Keratinocyte (primary cell): ENCODE measurements at regions not wholly inside any gene's neighbourhood (a gene's known extent, or its start where the extent isn't known, plus 50 kb on each side); places are given as distances from the start of the nearest gene placed in this dataset.
"Not testable (repeated sequence)": the region's sequence is repeated elsewhere in the genome, so short reads cannot be mapped to it uniquely, and the experiment has no call there.

Source experiments
- DNase-seq: peaks from one replicate; pipeline ENCODE4 v3.0.0-alpha.2; 2011; ENCODE audit warnings: low read depth, missing footprints, low spot score
- FAIRE-seq: peaks from 2 replicates; lab custom pipeline; 2011; peaks lifted over from hg19 to GRCh38; lab: Jason Lieb, UNC
- H2AFZ ChIP-seq: 2 replicates; pipeline ENCODE4 v1.6.0; 2012; ENCODE audit warnings: low read length, control low read depth, inconsistent platforms; ENCODE audit not compliant: control insufficient read depth
- H3K27ac ChIP-seq: 2 replicates; pipeline ENCODE4 v1.5.1; 2011; ENCODE audit warnings: low read length; ENCODE audit not compliant: control insufficient read depth, insufficient read depth
- H3K27me3 ChIP-seq: 3 replicates; pipeline ENCODE4 v1.6.0; 2011; ENCODE audit warnings: low read length; ENCODE audit not compliant: control insufficient read depth, insufficient read depth; ENCODE audit errors: extremely low read depth
- H3K36me3 ChIP-seq, 2 experiments: 2 replicates in 1 of 2; 3 replicates in 1 of 2; pipeline ENCODE4 v1.5.1; 2011; ENCODE audit warnings: low read length in 2 of 2, mild to moderate bottlenecking in 1 of 2; ENCODE audit not compliant: control insufficient read depth in 2 of 2, insufficient read depth in 2 of 2; ENCODE audit errors: extremely low read depth in 1 of 2
- H3K4me1 ChIP-seq: 3 replicates; pipeline ENCODE4 v1.5.1; 2011; ENCODE audit warnings: low read length; ENCODE audit not compliant: control insufficient read depth, insufficient read depth; ENCODE audit errors: extremely low read depth
- H3K4me2 ChIP-seq: 3 replicates; pipeline ENCODE4 v1.6.0; 2011; ENCODE audit warnings: low read depth, low read length; ENCODE audit not compliant: control insufficient read depth, insufficient read depth; ENCODE audit errors: extremely low read depth
- H3K4me3 ChIP-seq, 3 experiments: fragments of 200-600 bp in 1 of 3; sonication (generic) in 1 of 3; 2 replicates in 2 of 3; 3 replicates in 1 of 3; pipeline ENCODE4 v1.5.1; 2011 to 2016; ENCODE audit warnings: low read length in 3 of 3, mild to moderate bottlenecking in 3 of 3, control low read depth in 2 of 3, inconsistent platforms in 1 of 3, low read depth in 1 of 3, mixed read lengths in 1 of 3, mixed run types in 1 of 3, moderate library complexity in 1 of 3; ENCODE audit not compliant: control insufficient read depth in 2 of 3, insufficient read depth in 2 of 3; ENCODE audit errors: extremely low read depth in 1 of 3
- H3K79me2 ChIP-seq: 2 replicates; pipeline ENCODE4 v1.6.0; 2012; ENCODE audit warnings: low read length; ENCODE audit not compliant: control insufficient read depth, insufficient read depth
- H3K9ac ChIP-seq: 3 replicates; pipeline ENCODE4 v1.6.0; 2011; ENCODE audit warnings: low read length; ENCODE audit not compliant: control insufficient read depth, insufficient read depth; ENCODE audit errors: extremely low read depth
- H3K9me1 ChIP-seq: 3 replicates; pipeline ENCODE4 v1.6.0; 2011; ENCODE audit warnings: low read length; ENCODE audit not compliant: control insufficient read depth, insufficient read depth; ENCODE audit errors: extremely low read depth
- H3K9me3 ChIP-seq: 2 replicates; pipeline ENCODE4 v1.5.1; 2012; ENCODE audit warnings: low read depth, low read length; ENCODE audit not compliant: control insufficient read depth
- H4K20me1 ChIP-seq: 3 replicates; pipeline ENCODE4 v1.6.0; 2011; ENCODE audit warnings: low read length; ENCODE audit not compliant: control insufficient read depth, insufficient read depth; ENCODE audit errors: extremely low read depth
- EZH2 ChIP-seq: IDR thresholded peaks from one replicate; pipeline ENCODE4 v1.6.1; 2012; ENCODE audit warnings: inconsistent platforms, mild to moderate bottlenecking, low read length, moderate library complexity
- dilution Hi-C: fragments of 300-500 bp; cut with MboI; formaldehyde crosslinking; loops from one replicate; pipeline ENCODE4 v1.7.0; 2020; ENCODE audit warnings: low sequenced_read_pairs; ENCODE audit not compliant: extremely low pct_ligation_motif_present
- TF ChIP-seq, protein P1 (sequence below), 3 experiments: IDR thresholded peaks in 1 of 3; conservative IDR thresholded peaks in 1 of 3; optimal IDR thresholded peaks in 1 of 3; 2 replicates in 2 of 3; 3 replicates in 1 of 3; pipeline versions ENCODE3 to v1.5.1; 2011; ENCODE audit warnings: low read length in 3 of 3, mild to moderate bottlenecking in 3 of 3, moderate library complexity in 2 of 3, control low read depth in 1 of 3, inconsistent platforms in 1 of 3; ENCODE audit not compliant: insufficient read depth in 2 of 3; ENCODE audit errors: extremely low read depth in 1 of 3

DNA sequence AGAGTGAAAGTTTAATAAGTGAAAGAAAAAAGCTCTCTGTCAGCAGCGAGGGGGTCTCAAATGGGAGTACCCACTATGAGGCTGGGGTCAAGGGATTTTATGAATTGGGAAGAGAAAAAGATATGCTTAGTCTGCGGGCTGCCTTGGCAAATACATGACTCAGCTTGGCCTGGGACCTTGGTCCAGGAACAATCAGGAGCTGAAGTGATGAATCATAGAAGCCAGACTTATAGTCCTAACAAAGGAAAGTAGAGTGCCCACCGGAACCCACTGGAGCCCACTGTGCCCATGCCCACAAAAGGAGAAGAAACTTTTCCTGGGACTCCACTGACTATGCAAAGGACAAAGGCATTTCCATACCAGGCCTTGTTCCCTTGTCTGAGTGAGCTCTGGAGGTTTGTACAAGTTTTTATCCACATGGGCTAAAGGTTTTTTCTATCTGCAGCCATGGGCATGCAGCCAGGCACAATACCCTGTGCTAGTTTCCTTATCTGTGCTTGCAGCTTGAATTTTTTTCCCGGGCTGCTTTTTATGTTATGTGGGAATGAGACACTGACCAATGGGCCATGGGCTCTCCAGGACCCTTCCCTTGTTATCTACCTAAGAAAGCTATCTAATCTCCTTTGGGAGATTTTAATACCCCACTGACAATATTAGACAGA, 201.7 kb downstream of the FAM133A start:
- Histone ChIP-seq H3K79me2 (no peaks in the 10 kb centered on the region), H3K4me2 (no peak overlapping the region), H3K4me3 (no peak overlapping the region), H3K9me1 (no peaks in the 10 kb centered on the region), H4K20me1 (no peaks in the 10 kb centered on the region), H3K9me3 (no peaks in the 10 kb centered on the region), H3K27me3 (peaks cover 4% of the 10 kb centered on the region), H3K9ac (no peak overlapping the region), H3K4me1 (no peaks in the 10 kb centered on the region), H2AFZ (no peak overlapping the region), H3K36me3 (no peaks in the 10 kb centered on the region), H3K27ac (no peak overlapping the region)
- TF ChIP-seq, protein P1, sequence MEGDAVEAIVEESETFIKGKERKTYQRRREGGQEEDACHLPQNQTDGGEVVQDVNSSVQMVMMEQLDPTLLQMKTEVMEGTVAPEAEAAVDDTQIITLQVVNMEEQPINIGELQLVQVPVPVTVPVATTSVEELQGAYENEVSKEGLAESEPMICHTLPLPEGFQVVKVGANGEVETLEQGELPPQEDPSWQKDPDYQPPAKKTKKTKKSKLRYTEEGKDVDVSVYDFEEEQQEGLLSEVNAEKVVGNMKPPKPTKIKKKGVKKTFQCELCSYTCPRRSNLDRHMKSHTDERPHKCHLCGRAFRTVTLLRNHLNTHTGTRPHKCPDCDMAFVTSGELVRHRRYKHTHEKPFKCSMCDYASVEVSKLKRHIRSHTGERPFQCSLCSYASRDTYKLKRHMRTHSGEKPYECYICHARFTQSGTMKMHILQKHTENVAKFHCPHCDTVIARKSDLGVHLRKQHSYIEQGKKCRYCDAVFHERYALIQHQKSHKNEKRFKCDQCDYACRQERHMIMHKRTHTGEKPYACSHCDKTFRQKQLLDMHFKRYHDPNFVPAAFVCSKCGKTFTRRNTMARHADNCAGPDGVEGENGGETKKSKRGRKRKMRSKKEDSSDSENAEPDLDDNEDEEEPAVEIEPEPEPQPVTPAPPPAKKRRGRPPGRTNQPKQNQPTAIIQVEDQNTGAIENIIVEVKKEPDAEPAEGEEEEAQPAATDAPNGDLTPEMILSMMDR (optimal IDR thresholded peaks at IDR 0.05 in 1 of 3, IDR thresholded peaks at IDR 0.05 in 1 of 3, conservative IDR thresholded peaks at IDR 0.05 in 1 of 3; ENCODE audit: extremely low read depth in 1 of 3, insufficient read depth in 2 of 3, low read length in 3 of 3) = no peak
- no peak for TF ChIP-seq EZH2
- FAIRE-seq = no peak
- dilution Hi-C loops = no loop called here
- DNase-seq = no peak

DNA sequence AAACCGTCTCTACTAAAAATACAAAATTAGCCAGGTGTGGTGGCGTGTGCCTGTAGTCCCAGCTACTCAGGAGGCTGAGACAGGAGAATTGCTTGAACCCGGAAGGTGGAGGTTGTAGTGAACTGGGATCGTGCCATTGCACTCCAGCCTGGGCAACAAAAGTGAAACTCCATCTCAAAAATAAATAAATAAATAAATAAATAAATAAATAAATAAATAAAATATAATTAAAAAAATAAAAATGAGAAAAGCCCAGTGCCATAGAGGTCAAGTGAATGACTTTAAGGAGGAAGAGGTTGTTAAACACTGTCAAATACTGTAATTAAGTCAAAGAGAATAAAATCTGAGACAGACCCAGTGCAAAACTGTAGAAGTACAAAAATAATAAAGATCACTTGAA, 247.0 kb downstream of the FAM133A start:
- H3K9me3 ChIP-seq, H3K4me2 ChIP-seq, dilution Hi-C loops, H3K9ac ChIP-seq, H3K4me3 ChIP-seq, H4K20me1 ChIP-seq, H3K9me1 ChIP-seq, DNase-seq, H3K79me2 ChIP-seq, H3K4me1 ChIP-seq, H2AFZ ChIP-seq, H3K27me3 ChIP-seq, H3K36me3 ChIP-seq, FAIRE-seq, H3K27ac ChIP-seq: not testable (repeated sequence)
